ENCODE measurements at regions not wholly inside any gene's neighbourhood (a gene's known extent, or its start where the extent isn't known, plus 50 kb on each side); places are given as distances from the start of the nearest gene placed in this dataset.

DNA sequence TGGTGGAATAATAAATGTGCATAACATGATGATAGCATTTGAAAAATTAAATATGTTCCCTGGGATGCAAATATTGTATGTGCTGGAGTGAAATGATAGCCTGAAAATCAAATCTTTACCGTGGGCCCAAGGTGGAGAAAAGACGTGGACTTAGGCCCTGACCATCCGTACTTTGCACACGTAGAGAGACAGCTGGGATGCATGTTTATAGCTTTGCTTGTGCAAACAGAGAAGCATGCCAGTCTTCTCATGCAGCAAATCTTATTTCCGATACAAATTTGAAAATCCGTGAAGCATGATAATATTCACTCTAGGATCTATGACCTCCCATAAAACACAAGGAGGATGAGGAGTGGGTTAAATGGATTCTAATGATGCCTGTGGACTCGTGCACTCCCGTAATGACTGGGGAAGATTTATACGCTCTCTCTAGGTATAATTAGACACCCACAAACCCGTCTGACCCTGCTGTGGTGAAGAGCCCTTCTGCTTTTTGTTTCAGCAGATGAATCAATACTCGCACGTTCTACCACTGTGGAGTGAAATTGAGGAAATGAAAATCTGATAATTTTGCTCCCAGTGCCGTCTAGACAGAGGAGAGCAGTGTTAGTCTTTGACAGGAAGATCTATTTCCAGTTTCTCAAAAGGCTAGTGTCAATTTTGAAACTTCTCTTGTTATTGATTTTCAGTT, 810.3 kb upstream of the SALL3 start:
- TF ChIP-seq POLR2AphosphoS5 (IDR thresholded peaks at IDR 0.05) (no peak), POLR2A (IDR thresholded peaks at IDR 0.05) (no peak)
- TF ChIP-seq, protein P1, sequence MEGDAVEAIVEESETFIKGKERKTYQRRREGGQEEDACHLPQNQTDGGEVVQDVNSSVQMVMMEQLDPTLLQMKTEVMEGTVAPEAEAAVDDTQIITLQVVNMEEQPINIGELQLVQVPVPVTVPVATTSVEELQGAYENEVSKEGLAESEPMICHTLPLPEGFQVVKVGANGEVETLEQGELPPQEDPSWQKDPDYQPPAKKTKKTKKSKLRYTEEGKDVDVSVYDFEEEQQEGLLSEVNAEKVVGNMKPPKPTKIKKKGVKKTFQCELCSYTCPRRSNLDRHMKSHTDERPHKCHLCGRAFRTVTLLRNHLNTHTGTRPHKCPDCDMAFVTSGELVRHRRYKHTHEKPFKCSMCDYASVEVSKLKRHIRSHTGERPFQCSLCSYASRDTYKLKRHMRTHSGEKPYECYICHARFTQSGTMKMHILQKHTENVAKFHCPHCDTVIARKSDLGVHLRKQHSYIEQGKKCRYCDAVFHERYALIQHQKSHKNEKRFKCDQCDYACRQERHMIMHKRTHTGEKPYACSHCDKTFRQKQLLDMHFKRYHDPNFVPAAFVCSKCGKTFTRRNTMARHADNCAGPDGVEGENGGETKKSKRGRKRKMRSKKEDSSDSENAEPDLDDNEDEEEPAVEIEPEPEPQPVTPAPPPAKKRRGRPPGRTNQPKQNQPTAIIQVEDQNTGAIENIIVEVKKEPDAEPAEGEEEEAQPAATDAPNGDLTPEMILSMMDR (IDR thresholded peaks at IDR 0.05 in 8 of 11, conservative IDR thresholded peaks at IDR 0.05 in 3 of 11) = no peak

All from spleen (tissue), 7 donors.